ENCODE measurements at regions not wholly inside any gene's neighbourhood (a gene's known extent, or its start where the extent isn't known, plus 50 kb on each side); places are given as distances from the start of the nearest gene placed in this dataset.

DNA sequence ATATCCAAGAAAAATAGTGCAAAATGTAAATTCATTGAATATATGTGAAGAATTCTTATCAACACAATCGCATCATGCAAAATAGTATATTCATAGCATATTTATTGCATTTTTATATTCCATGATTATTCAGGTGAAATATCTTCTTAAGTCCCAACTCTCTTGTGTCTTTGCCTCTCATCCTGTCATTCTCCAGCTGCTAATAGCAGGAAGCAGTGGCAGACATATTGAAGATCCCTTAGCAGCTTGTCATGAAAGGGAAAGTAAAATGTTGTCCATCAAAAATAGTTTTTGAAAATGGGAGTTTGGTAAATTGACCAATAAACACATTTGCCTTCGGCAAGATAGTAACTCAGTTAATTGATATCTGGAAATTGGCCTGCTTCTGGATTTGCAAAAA is 265.3 kb upstream of the TGFBR2 start:
- TF ChIP-seq CTCF (conservative IDR thresholded peaks at IDR 0.05), result no peak
- Mint-ChIP-seq H3K9me3 (peaks cover 2% of the 10 kb centered on the region), H3K27ac (ENCODE audit: unreplicated experiment) (no peak overlapping the region), H3K27me3 (ENCODE audit: low read depth) (no peaks in the 10 kb centered on the region), H3K4me3 (no peak overlapping the region), H3K36me3 (ENCODE audit: low read depth) (no peaks in the 10 kb centered on the region), H3K4me1 (peaks cover 4% of the 10 kb centered on the region)
- no peak for DNase-seq (ENCODE audit: low read depth, low spot score)

DNA sequence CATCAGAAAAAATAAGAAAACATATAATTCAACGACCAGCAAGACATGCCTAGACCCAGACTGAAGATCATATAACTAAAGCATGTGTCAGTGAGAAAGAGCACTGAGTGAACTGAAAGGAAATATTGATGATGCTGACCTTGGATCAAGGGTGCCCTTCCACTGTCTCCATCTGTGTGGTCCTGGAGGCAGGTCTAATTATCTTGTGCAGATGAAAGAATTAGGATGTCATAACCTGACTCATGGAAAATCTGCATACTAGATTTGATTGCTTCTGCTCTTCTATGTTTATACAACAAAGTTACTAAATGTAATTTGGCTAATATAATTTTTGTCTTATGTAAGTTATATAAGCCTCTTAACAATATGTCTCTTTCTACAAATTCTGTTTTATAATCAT is 264.6 kb upstream of the TGFBR2 start:
- peaks cover 2% of the 10 kb centered on the region for H3K9me3 Mint-ChIP-seq
- no peak for DNase-seq (ENCODE audit: low read depth, low spot score)
- H3K4me3 Mint-ChIP-seq, result no peak overlapping the region
- H3K36me3 Mint-ChIP-seq (ENCODE audit: low read depth), result no peaks in the 10 kb centered on the region
- no peaks in the 10 kb centered on the region for H3K27me3 Mint-ChIP-seq (ENCODE audit: low read depth)
- H3K4me1 Mint-ChIP-seq, result peaks cover 4% of the 10 kb centered on the region
- no peak overlapping the region for H3K27ac Mint-ChIP-seq (ENCODE audit: unreplicated experiment)
- no peak for TF ChIP-seq CTCF (conservative IDR thresholded peaks at IDR 0.05)

GRCh38 chr3:30342318-30343060 is 263.9 kb upstream of the TGFBR2 start:
- Mint-ChIP-seq H3K4me1 (peaks cover 4% of the 10 kb centered on the region), H3K27me3 (ENCODE audit: low read depth) (no peaks in the 10 kb centered on the region), H3K9me3 (peaks cover 2% of the 10 kb centered on the region), H3K27ac (ENCODE audit: unreplicated experiment) (no peak overlapping the region), H3K36me3 (ENCODE audit: low read depth) (no peaks in the 10 kb centered on the region), H3K4me3 (no peak overlapping the region)
- no peak for TF ChIP-seq CTCF (conservative IDR thresholded peaks at IDR 0.05)
- no peak for DNase-seq (ENCODE audit: low read depth, low spot score)

- no peaks in the 10 kb centered on the region for H3K9me3 Mint-ChIP-seq
- no peaks in the 10 kb centered on the region for H3K36me3 Mint-ChIP-seq (ENCODE audit: low read depth)
Measured at GRCh38 chr3:30343067-30343831, 263.2 kb upstream of the TGFBR2 start.

DNA sequence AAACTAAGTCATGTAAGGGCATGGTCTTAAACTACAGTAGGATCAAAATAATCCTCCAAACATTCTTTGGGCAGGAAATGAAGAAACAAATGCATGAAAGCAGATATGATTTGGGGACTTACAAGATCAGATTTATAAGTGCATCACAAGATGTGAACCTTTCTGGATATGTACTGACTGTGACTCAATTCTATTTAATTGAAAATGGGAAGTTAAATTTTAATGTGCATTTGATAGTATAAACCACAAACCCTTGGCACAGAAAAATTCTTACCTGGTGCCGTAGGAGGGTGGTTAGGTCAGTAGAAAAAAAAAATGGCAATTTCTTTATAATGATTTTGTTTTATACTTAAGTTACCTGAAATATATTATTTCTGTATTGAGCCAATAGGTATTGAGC is 262.5 kb upstream of the TGFBR2 start:
- Mint-ChIP-seq H3K9me3 (no peaks in the 10 kb centered on the region), H3K27me3 (ENCODE audit: low read depth) (no peaks in the 10 kb centered on the region), H3K4me3 (no peak overlapping the region), H3K36me3 (ENCODE audit: low read depth) (no peaks in the 10 kb centered on the region), H3K4me1 (peaks cover 4% of the 10 kb centered on the region), H3K27ac (ENCODE audit: unreplicated experiment) (no peak overlapping the region)
- TF ChIP-seq CTCF (conservative IDR thresholded peaks at IDR 0.05), result no peak
- DNase-seq (ENCODE audit: low read depth, low spot score), result no peak

More at GRCh38 chr3:30343067-30343831, 263.2 kb upstream of the TGFBR2 start:
- DNase-seq (ENCODE audit: low read depth, low spot score), result no peak
- peaks cover 4% of the 10 kb centered on the region for H3K4me1 Mint-ChIP-seq
- no peak overlapping the region for H3K27ac Mint-ChIP-seq (ENCODE audit: unreplicated experiment)
- no peaks in the 10 kb centered on the region for H3K27me3 Mint-ChIP-seq (ENCODE audit: low read depth)
- no peak overlapping the region for H3K4me3 Mint-ChIP-seq
- TF ChIP-seq CTCF (conservative IDR thresholded peaks at IDR 0.05), result no peak
